Prostate gland (tissue), 2 donors: ENCODE measurements at regions not wholly inside any gene's neighbourhood (a gene's known extent, or its start where the extent isn't known, plus 50 kb on each side); places are given as distances from the start of the nearest gene placed in this dataset.
"Not testable (repeated sequence)": the region's sequence is repeated elsewhere in the genome, so short reads cannot be mapped to it uniquely, and the experiment has no call there.

Experiments
- CTCF ChIP-seq, 4 experiments: fragments of 200-600 bp in 2 of 4; fragments of 450-650 bp in 2 of 4; sonication (generic) in 2 of 4; IDR thresholded peaks; 1 replicate in 3 of 4; 2 replicates in 1 of 4; pipeline ENCODE4 v1.5.1; 2016 to 2019; ENCODE audit warnings: antibody characterized with exemption in 4 of 4, mild to moderate bottlenecking in 2 of 4, moderate library complexity in 2 of 4
- POLR2A ChIP-seq: fragments of 450-650 bp; IDR thresholded peaks from one replicate; pipeline ENCODE4 v1.6.1; 2016; ENCODE audit warnings: antibody characterized with exemption, mild to moderate bottlenecking

GRCh38 chr2:126276268-126276667, 379.7 kb upstream of the GYPC start:
- not testable (repeated sequence) for TF ChIP-seq CTCF (IDR thresholded peaks at IDR 0.05); POLR2A
